ENCODE measurements at regions not wholly inside any gene's neighbourhood (a gene's known extent, or its start where the extent isn't known, plus 50 kb on each side); places are given as distances from the start of the nearest gene placed in this dataset.

GRCh38 chr5:97922776-97923175 lies 739.7 kb upstream of the RIOK2 start:
- TF ChIP-seq CTCF (IDR thresholded peaks at IDR 0.05 in 4 of 5, conservative IDR thresholded peaks at IDR 0.05 in 1 of 5) (no peak), POLR2A (IDR thresholded peaks at IDR 0.05) (no peak)

Data from gastrocnemius medialis (tissue), 4 donors.